ENCODE measurements at regions not wholly inside any gene's neighbourhood (a gene's known extent, or its start where the extent isn't known, plus 50 kb on each side); places are given as distances from the start of the nearest gene placed in this dataset.
"Not testable (repeated sequence)": the region's sequence is repeated elsewhere in the genome, so short reads cannot be mapped to it uniquely, and the experiment has no call there.

GRCh38 chr22:47884200-47884599, 1121.8 kb downstream of the TBC1D22A start:
- no peaks in the 10 kb centered on the region for H3K27me3 ChIP-seq (ENCODE audit: insufficient read depth, low read length)
- H3K4me1 ChIP-seq (ENCODE audit: insufficient read depth, low read length) = no peaks in the 10 kb centered on the region
- no peak overlapping the region for H3K4me3 ChIP-seq (ENCODE audit: low read length)
- no peaks in the 10 kb centered on the region for H3K9me3 ChIP-seq (ENCODE audit: low read depth, low read length)

- H3K4me3 ChIP-seq (ENCODE audit: low read length) = no peak overlapping the region
- H3K27me3 ChIP-seq (ENCODE audit: insufficient read depth, low read length) = no peaks in the 10 kb centered on the region
- no peaks in the 10 kb centered on the region for H3K4me1 ChIP-seq (ENCODE audit: insufficient read depth, low read length)
- H3K9me3 ChIP-seq (ENCODE audit: low read depth, low read length) = no peaks in the 10 kb centered on the region
Observed at GRCh38 chr22:47883757-47884156, 1121.3 kb downstream of the TBC1D22A start.

GRCh38 chr22:47879346-47879745, 1116.9 kb downstream of the TBC1D22A start:
- peaks cover 3% of the 10 kb centered on the region for H3K27me3 ChIP-seq (ENCODE audit: insufficient read depth, low read length)
- H3K4me3 ChIP-seq (ENCODE audit: low read length) = no peak overlapping the region

GRCh38 chr22:47878460-47878859, 1116.0 kb downstream of the TBC1D22A start:
- no peaks in the 10 kb centered on the region for H3K4me1 ChIP-seq (ENCODE audit: insufficient read depth, low read length)
- H3K27me3 ChIP-seq (ENCODE audit: insufficient read depth, low read length) = peaks cover 3% of the 10 kb centered on the region
- H3K9me3 ChIP-seq (ENCODE audit: low read depth, low read length) = no peaks in the 10 kb centered on the region
- H3K4me3 ChIP-seq (ENCODE audit: low read length) = no peak overlapping the region

More at GRCh38 chr22:47879346-47879745, 1116.9 kb downstream of the TBC1D22A start:
- Histone ChIP-seq H3K9me3 (ENCODE audit: low read depth, low read length) (no peaks in the 10 kb centered on the region), H3K4me1 (ENCODE audit: insufficient read depth, low read length) (no peaks in the 10 kb centered on the region)

GRCh38 chr22:47872761-47873535, 1110.5 kb downstream of the TBC1D22A start:
- Histone ChIP-seq H3K27me3 (ENCODE audit: insufficient read depth, low read length) (peaks cover 3% of the 10 kb centered on the region), H3K4me3 (ENCODE audit: low read length) (no peak overlapping the region), H3K9me3 (ENCODE audit: low read depth, low read length) (peaks cover 8% of the 10 kb centered on the region), H3K4me1 (ENCODE audit: insufficient read depth, low read length) (no peaks in the 10 kb centered on the region)

GRCh38 chr22:47865626-47866025, 1103.2 kb downstream of the TBC1D22A start:
- no peak overlapping the region for H3K4me3 ChIP-seq (ENCODE audit: low read length)
- peaks cover 11% of the 10 kb centered on the region for H3K9me3 ChIP-seq (ENCODE audit: low read depth, low read length)
- H3K27me3 ChIP-seq (ENCODE audit: insufficient read depth, low read length) = no peaks in the 10 kb centered on the region
- no peaks in the 10 kb centered on the region for H3K4me1 ChIP-seq (ENCODE audit: insufficient read depth, low read length)

- H3K27me3 ChIP-seq (ENCODE audit: insufficient read depth, low read length) = no peaks in the 10 kb centered on the region
- H3K4me3 ChIP-seq (ENCODE audit: low read length) = no peak overlapping the region
- no peaks in the 10 kb centered on the region for H3K9me3 ChIP-seq (ENCODE audit: low read depth, low read length)
- no peaks in the 10 kb centered on the region for H3K4me1 ChIP-seq (ENCODE audit: insufficient read depth, low read length)
Observed at GRCh38 chr22:47862394-47862793, 1099.9 kb downstream of the TBC1D22A start.

GRCh38 chr22:47860907-47861306, 1098.5 kb downstream of the TBC1D22A start:
- not testable (repeated sequence) for H3K4me3 ChIP-seq (ENCODE audit: low read length); H3K27me3 ChIP-seq (ENCODE audit: insufficient read depth, low read length); H3K4me1 ChIP-seq (ENCODE audit: insufficient read depth, low read length); H3K9me3 ChIP-seq (ENCODE audit: low read depth, low read length)

GRCh38 chr22:47859881-47860525, 1097.6 kb downstream of the TBC1D22A start:
- Histone ChIP-seq H3K9me3 (ENCODE audit: low read depth, low read length) (no peaks in the 10 kb centered on the region), H3K4me3 (ENCODE audit: low read length) (no peak overlapping the region), H3K4me1 (ENCODE audit: insufficient read depth, low read length) (no peaks in the 10 kb centered on the region), H3K27me3 (ENCODE audit: insufficient read depth, low read length) (no peaks in the 10 kb centered on the region)

GRCh38 chr22:47858773-47859306, 1096.4 kb downstream of the TBC1D22A start:
- Histone ChIP-seq H3K27me3 (ENCODE audit: insufficient read depth, low read length) (no peaks in the 10 kb centered on the region), H3K4me1 (ENCODE audit: insufficient read depth, low read length) (no peaks in the 10 kb centered on the region), H3K9me3 (ENCODE audit: low read depth, low read length) (no peaks in the 10 kb centered on the region), H3K4me3 (ENCODE audit: low read length) (no peak overlapping the region)

GRCh38 chr22:47854680-47855079, 1092.2 kb downstream of the TBC1D22A start:
- H3K9me3 ChIP-seq (ENCODE audit: low read depth, low read length) = no peaks in the 10 kb centered on the region
- H3K4me3 ChIP-seq (ENCODE audit: low read length) = no peak overlapping the region
- no peaks in the 10 kb centered on the region for H3K4me1 ChIP-seq (ENCODE audit: insufficient read depth, low read length)
- H3K27me3 ChIP-seq (ENCODE audit: insufficient read depth, low read length) = no peaks in the 10 kb centered on the region

- no peaks in the 10 kb centered on the region for H3K4me1 ChIP-seq (ENCODE audit: insufficient read depth, low read length)
Observed at GRCh38 chr22:47854251-47854650, 1091.8 kb downstream of the TBC1D22A start.

GRCh38 chr22:47853750-47854149, 1091.3 kb downstream of the TBC1D22A start:
- no peak overlapping the region for H3K4me3 ChIP-seq (ENCODE audit: low read length)
- H3K9me3 ChIP-seq (ENCODE audit: low read depth, low read length) = no peaks in the 10 kb centered on the region
- no peaks in the 10 kb centered on the region for H3K27me3 ChIP-seq (ENCODE audit: insufficient read depth, low read length)
- H3K4me1 ChIP-seq (ENCODE audit: insufficient read depth, low read length) = no peaks in the 10 kb centered on the region

More at GRCh38 chr22:47854251-47854650, 1091.8 kb downstream of the TBC1D22A start:
- Histone ChIP-seq H3K4me3 (ENCODE audit: low read length) (no peak overlapping the region), H3K27me3 (ENCODE audit: insufficient read depth, low read length) (no peaks in the 10 kb centered on the region), H3K9me3 (ENCODE audit: low read depth, low read length) (no peaks in the 10 kb centered on the region)

- Histone ChIP-seq H3K4me3 (ENCODE audit: low read length) (no peak overlapping the region), H3K27me3 (ENCODE audit: insufficient read depth, low read length) (no peaks in the 10 kb centered on the region), H3K4me1 (ENCODE audit: insufficient read depth, low read length) (no peaks in the 10 kb centered on the region), H3K9me3 (ENCODE audit: low read depth, low read length) (no peaks in the 10 kb centered on the region)
Observed at GRCh38 chr22:47851586-47851985, 1089.1 kb downstream of the TBC1D22A start.

GRCh38 chr22:47850644-47851151, 1088.2 kb downstream of the TBC1D22A start:
- Histone ChIP-seq H3K4me3 (ENCODE audit: low read length) (no peak overlapping the region), H3K4me1 (ENCODE audit: insufficient read depth, low read length) (no peaks in the 10 kb centered on the region), H3K27me3 (ENCODE audit: insufficient read depth, low read length) (no peaks in the 10 kb centered on the region), H3K9me3 (ENCODE audit: low read depth, low read length) (no peaks in the 10 kb centered on the region)

Data from mononuclear cell (primary cell).